Activated naive CD8-positive, alpha-beta T cell treated with anti-CD3 and anti-CD28 coated beads, Interleukin-2, amount 10 ng/mL, durations not matched to agents 7 days and 5 days (primary cell): ENCODE measurements at regions not wholly inside any gene's neighbourhood (a gene's known extent, or its start where the extent isn't known, plus 50 kb on each side); places are given as distances from the start of the nearest gene placed in this dataset.

ENCODE experiments used
- ATAC-seq: fragments of 150-1000 bp; cut with Tn5 transposase; one replicate; pipeline ENCODE4 v1.10.0; 2021; ENCODE audit warnings: low read depth, moderate library complexity
- POLR2A ChIA-PET: fragments of 350-600 bp; sonication (Branson Sonifier 250); formaldehyde crosslinking; loops from one replicate; lab custom pipeline; 2021; ENCODE audit warnings: antibody characterized with exemption; lab: Charles Lee
- DNase-seq: peaks from one replicate; pipeline ENCODE4 v3.0.0; 2021
- H3K27ac Mint-ChIP-seq: one replicate; pipeline ENCODE4 v1.8.0; 2022; ENCODE audit warnings: mild to moderate bottlenecking, mixed read lengths
- H3K27me3 Mint-ChIP-seq: one replicate; pipeline ENCODE4 v1.8.0; 2022; ENCODE audit warnings: mild to moderate bottlenecking, moderate library complexity, mixed read lengths
- H3K36me3 Mint-ChIP-seq: one replicate; pipeline ENCODE4 v1.8.0; 2021; ENCODE audit warnings: mild to moderate bottlenecking, mixed read lengths
- H3K4me1 Mint-ChIP-seq: one replicate; pipeline ENCODE4 v1.8.0; 2021; ENCODE audit warnings: mixed read lengths
- H3K4me3 Mint-ChIP-seq: one replicate; pipeline ENCODE4 v1.8.0; 2022; ENCODE audit warnings: mild to moderate bottlenecking, moderate library complexity, mixed read lengths
- H3K9me3 Mint-ChIP-seq: one replicate; pipeline ENCODE4 v1.8.0; 2021; ENCODE audit warnings: mixed read lengths

DNA sequence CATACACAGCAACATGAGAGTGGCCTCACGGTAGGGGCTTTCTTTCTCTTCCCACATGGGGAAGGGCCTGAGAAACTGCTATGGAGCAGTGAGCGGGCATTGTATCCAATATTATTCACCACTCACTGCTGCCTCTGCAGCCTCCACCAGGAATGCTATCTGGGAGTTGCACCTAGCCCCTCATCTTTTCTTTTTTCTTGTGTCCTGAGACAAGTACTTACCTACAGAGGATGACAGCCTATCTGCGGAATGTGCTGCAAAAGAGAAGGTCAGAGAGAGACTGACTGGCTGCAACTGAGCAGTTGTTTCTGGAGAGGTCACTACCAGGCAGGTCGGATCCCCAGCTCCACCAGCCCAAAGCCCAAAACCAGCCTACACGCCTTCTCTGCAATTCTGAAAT, 52.1 kb upstream of the HTATIP2 start:
- POLR2A ChIA-PET, result no interaction called here
- H3K27ac Mint-ChIP-seq, result no peak overlapping the region
- peaks cover 4% of the 10 kb centered on the region for H3K27me3 Mint-ChIP-seq
- DNase-seq (no peak), ATAC-seq (no peak)
- no peaks in the 10 kb centered on the region for H3K4me1 Mint-ChIP-seq
- H3K9me3 Mint-ChIP-seq, result no peaks in the 10 kb centered on the region
- H3K36me3 Mint-ChIP-seq, result no peaks in the 10 kb centered on the region
- H3K4me3 Mint-ChIP-seq, result no peak overlapping the region

DNA sequence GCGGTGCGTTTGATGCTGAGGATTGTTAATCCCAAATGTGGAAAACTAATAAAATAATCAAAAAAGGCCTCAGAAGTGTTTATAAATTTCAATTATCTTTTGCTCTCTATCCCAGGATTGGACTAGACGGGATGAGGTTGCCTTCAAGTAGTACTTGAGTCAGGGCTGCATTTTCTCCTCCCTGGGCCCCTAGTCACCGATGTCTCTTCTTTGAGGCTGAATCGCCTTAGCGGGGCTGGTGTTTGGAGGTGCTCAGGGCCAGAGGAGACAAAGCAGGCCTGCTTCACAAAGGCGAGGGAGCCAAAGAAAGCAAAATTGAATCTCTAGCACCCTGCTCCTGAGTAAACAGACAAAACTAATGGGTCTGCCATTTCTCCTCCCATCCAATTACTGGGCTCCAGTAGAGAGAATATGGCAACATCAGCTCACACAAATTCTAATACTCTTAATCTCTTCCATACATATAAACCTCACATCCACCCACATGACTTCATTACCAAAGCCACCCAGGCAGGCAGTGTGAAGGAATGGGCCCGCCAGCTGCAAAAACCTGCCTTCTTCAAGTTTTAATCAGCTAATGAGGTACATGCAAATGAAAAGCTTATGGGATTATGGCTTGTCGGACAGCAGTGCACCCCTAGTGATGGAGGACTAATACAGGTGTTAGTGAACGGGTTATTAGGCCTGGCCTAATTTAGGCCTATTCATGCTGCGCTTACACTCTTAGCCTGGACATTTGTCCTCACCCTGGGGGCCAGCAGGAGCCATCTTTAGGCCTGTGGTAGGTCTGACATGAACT, 52.7 kb upstream of the HTATIP2 start:
- DNase-seq, result no peak
- Mint-ChIP-seq H3K36me3 (no peaks in the 10 kb centered on the region), H3K4me1 (no peaks in the 10 kb centered on the region), H3K9me3 (no peaks in the 10 kb centered on the region), H3K4me3 (no peak overlapping the region), H3K27ac (no peak overlapping the region), H3K27me3 (peaks cover 6% of the 10 kb centered on the region)
- no peak for ATAC-seq
- POLR2A ChIA-PET, result no interaction called here

DNA sequence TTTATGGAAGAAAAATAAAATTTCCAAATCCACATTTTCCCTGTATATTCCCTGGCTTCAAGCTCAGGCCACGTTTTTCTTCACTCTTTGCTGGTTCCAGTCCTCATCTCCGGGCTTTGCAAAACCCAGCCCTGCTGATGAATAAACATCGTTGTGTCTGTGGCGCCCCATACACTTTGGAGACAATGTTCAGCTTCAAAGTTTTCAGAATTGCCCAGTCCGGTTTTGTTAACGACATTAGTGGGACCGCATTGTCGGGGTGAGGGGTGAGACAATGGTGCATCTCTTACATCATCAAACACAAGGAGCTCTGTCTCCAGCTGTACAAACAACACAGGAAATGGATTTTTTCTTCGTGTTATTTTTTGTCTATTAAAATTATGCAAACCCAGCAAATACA, 53.4 kb upstream of the HTATIP2 start:
- POLR2A ChIA-PET, result no interaction called here
- ATAC-seq (no peak), DNase-seq (no peak)
- no peaks in the 10 kb centered on the region for H3K36me3 Mint-ChIP-seq
- no peaks in the 10 kb centered on the region for H3K4me1 Mint-ChIP-seq
- no peak overlapping the region for H3K27ac Mint-ChIP-seq
- peaks cover 6% of the 10 kb centered on the region for H3K27me3 Mint-ChIP-seq
- H3K9me3 Mint-ChIP-seq, result no peaks in the 10 kb centered on the region
- H3K4me3 Mint-ChIP-seq, result no peak overlapping the region

DNA sequence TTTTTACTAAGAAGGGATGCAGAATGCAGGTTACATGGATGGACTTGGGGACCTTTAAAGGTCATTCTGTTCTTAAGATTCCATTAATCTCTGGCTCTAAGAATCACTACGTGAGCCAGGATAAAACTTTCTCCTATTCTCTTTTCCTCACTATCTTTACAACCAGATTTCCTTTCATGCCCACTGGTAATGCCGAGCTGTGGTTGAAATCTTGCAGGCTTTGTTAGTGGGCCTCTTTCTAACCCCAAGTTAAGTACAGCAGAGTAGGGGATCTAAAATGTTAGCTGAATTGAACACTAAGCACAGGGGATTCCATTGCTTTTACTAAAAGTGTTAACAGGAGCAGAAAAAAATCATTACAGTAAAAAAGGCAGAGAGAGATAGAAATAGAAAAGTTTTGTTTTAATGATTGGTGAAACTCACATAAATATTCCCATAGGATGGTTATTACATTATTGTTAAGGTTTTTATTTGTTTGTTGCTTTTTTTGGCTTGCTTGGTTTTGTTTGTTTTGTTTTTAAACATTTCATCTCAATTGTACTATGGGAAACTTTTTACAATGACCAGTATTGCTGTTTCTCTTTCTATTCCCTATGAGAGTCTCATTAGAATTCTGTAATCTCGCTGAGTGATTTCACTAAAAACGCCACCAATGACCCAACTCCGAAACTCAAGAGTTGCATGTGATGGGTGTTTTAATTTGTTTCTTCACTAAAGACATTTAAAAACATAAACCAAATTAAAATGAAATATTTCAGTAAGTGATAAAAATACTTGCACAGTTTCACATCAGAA, 54.1 kb upstream of the HTATIP2 start:
- POLR2A ChIA-PET, result no interaction called here
- H3K27me3 Mint-ChIP-seq, result peaks cover 10% of the 10 kb centered on the region
- no peak overlapping the region for H3K27ac Mint-ChIP-seq
- ATAC-seq (no peak), DNase-seq (no peak)
- no peaks in the 10 kb centered on the region for H3K4me1 Mint-ChIP-seq
- no peaks in the 10 kb centered on the region for H3K36me3 Mint-ChIP-seq
- no peaks in the 10 kb centered on the region for H3K9me3 Mint-ChIP-seq
- no peak overlapping the region for H3K4me3 Mint-ChIP-seq

DNA sequence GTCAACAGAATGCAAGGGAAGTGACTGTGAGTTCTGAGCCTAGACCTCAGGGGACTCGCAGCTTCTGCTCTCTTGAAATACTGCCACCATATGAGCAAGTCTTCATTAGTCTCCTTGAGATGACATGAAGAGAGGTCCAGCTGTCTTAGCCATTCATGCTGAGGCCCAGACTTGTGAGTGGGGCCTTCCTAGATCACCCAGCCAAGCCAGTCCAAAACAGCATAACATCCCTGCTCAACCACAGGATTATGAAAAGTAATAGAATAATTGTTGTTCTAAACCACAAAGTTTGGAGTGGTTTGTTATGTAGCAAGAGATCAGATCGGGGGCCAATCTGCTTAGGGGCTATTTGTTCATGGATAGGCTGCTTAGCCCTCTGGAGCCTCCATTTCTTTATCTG, 54.9 kb upstream of the HTATIP2 start:
- Mint-ChIP-seq H3K27me3 (peaks cover 13% of the 10 kb centered on the region), H3K27ac (no peak overlapping the region), H3K4me1 (no peaks in the 10 kb centered on the region), H3K36me3 (no peaks in the 10 kb centered on the region), H3K4me3 (no peak overlapping the region), H3K9me3 (no peaks in the 10 kb centered on the region)
- DNase-seq (no peak), ATAC-seq (no peak)
- POLR2A ChIA-PET, result interaction anchor here (0.6 kb wide), 1 partner anchor 190 kb away, joined by 3 read pairs; no protein-coding TSS in a partner anchor

DNA sequence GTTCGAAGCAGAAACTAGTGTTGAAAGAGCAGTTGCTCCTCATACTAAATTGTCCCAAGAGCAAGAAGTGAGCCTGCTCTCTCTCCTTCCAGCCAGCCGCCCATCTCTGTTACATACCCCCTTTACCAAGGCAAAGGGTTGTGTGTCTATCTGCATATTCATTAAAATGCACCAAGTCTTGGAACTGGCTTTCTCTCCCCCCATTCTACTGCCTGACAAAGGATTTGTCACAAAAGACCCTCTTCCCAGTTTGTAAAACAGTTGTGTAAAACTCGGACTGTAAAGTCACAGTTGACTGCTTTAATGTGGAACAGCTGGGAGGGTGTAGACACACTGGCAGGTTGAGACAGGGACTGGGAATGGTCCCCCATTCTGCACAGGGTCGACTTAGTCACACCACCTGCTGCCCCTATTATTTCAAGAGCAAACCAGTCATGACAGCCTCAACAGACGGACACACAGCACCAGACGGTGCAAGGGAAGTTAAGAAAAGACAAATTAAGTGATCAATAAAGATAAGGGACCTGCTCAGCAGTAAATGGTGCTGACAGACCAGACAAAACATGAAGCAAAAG, 60.0 kb upstream of the HTATIP2 start:
- ATAC-seq (no peak), DNase-seq (no peak)
- POLR2A ChIA-PET, result no interaction called here
- H3K9me3 Mint-ChIP-seq, result no peaks in the 10 kb centered on the region
- no peak overlapping the region for H3K27ac Mint-ChIP-seq
- no peak overlapping the region for H3K4me3 Mint-ChIP-seq
- no peaks in the 10 kb centered on the region for H3K4me1 Mint-ChIP-seq
- peaks cover 23% of the 10 kb centered on the region for H3K27me3 Mint-ChIP-seq
- no peaks in the 10 kb centered on the region for H3K36me3 Mint-ChIP-seq

DNA sequence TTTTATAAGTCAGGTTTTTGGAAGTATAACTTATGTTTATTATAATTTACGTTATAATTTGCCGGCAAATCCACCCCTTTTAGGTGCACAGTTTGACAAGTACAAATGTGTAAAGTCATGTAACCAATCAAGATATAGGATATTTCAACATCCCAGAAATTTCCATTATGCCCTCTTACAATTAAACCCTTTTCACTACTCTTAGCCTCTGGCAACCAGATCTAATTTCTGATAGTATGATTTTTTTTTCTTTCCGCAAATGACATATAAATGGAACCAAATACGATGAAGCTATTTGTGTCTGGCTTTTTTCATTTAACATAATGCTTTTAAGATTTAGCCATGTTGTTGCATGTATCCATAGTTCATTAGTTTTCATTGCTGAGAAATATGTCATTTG, 69.5 kb upstream of the HTATIP2 start:
- Mint-ChIP-seq H3K9me3 (no peaks in the 10 kb centered on the region), H3K36me3 (no peaks in the 10 kb centered on the region), H3K27me3 (peaks cover 14% of the 10 kb centered on the region), H3K27ac (no peak overlapping the region), H3K4me1 (no peaks in the 10 kb centered on the region), H3K4me3 (no peak overlapping the region)
- DNase-seq (no peak), ATAC-seq (no peak)
- POLR2A ChIA-PET, result no interaction called here

DNA sequence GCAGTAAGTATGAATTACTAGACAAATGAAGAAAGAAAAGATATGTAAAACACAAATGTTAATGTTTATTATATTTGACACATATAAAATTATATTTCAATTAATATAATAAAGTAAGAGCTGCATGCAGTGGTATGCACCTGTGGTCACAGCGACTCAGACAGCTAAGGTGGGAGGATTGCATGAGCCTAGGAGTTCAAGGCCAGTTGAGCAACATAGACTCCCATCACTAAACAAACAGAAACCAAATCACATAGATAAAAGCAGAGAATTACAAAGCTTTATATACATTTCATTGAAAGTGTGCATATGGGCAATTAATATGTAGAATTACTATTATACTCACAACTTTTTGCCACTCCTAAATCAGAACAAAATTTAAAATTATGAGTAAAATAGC, 70.0 kb upstream of the HTATIP2 start:
- Mint-ChIP-seq H3K27me3 (peaks cover 12% of the 10 kb centered on the region), H3K36me3 (no peaks in the 10 kb centered on the region), H3K4me3 (no peak overlapping the region), H3K27ac (no peak overlapping the region), H3K9me3 (no peaks in the 10 kb centered on the region), H3K4me1 (no peaks in the 10 kb centered on the region)
- ATAC-seq (no peak), DNase-seq (no peak)
- POLR2A ChIA-PET, result no interaction called here

DNA sequence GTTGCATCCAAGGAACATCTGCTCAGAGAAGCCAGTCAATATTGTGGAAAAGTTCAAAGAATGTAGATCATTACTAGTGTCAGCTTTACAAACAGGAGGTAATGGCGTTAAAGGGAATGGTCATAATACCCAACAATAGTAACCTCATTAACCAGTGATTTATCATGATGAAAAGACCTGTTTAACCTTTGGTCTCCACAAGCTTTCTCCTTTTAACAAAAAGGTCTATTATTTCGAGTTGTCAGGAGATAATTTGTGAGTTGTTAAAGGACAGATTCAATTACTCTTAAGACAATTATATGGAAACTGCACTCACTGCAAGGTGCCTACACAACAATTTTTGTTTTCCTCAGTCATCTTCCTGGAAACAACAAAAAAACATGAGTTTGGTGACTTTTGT, 73.8 kb upstream of the HTATIP2 start:
- POLR2A ChIA-PET, result no interaction called here

DNA sequence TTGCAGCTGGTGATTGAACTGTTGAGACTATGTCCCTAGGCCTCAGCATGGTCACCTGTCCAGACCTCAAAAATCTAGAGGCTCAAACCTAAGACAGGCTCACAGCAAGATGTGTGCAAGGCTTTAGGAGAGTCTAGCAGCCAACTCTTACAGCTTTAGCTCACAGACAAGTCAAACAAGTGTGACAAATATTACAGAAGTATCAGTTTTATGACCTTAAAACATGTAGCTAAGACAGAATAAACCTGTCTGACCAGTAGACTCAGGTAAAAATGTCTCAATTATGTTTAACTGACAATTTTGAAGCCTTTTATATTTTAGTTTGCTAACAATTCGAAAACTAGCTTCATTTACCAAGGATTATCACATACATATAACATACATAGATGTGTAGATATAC, 80.0 kb upstream of the HTATIP2 start:
- no peak for DNase-seq

More for the DNA sequence above, 73.8 kb upstream of the HTATIP2 start:
- DNase-seq, result no peak
- Mint-ChIP-seq H3K36me3 (no peaks in the 10 kb centered on the region), H3K27me3 (peaks cover 4% of the 10 kb centered on the region), H3K4me3 (no peak overlapping the region), H3K27ac (no peak overlapping the region), H3K4me1 (no peaks in the 10 kb centered on the region), H3K9me3 (no peaks in the 10 kb centered on the region)
- no peak for ATAC-seq

DNA sequence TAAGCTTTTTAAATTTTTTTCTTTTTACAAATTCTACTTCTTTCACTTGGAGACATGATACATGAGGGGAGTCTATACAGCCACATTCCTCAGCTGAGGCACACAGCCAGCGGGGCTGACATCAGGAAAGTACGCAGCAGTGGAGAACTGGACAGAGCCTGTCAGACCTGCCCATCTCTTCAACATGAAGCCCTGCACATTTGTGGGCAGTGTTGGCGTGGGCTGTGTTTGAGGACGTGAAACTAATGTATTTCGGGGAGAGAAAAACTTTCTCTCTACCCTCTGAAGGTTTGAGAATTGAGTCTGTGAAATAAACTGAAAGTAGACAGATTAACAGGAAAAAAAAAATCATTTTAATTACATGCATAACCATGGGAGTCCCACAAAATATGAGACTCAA, 84.8 kb upstream of the HTATIP2 start:
- POLR2A ChIA-PET, result no interaction called here
- ATAC-seq (no peak), DNase-seq (no peak)
- H3K9me3 Mint-ChIP-seq, result no peaks in the 10 kb centered on the region
- peaks cover 10% of the 10 kb centered on the region for H3K4me1 Mint-ChIP-seq
- peaks cover 17% of the 10 kb centered on the region for H3K27me3 Mint-ChIP-seq
- H3K27ac Mint-ChIP-seq, result peak overlapping the region; percentile 24
- peak overlapping the region; percentile 33 for H3K4me3 Mint-ChIP-seq
- no peaks in the 10 kb centered on the region for H3K36me3 Mint-ChIP-seq

More for the DNA sequence above, 80.0 kb upstream of the HTATIP2 start:
- H3K4me3 Mint-ChIP-seq, result no peak overlapping the region
- peaks cover 17% of the 10 kb centered on the region for H3K27me3 Mint-ChIP-seq
- ATAC-seq, result no peak
- H3K9me3 Mint-ChIP-seq, result no peaks in the 10 kb centered on the region
- POLR2A ChIA-PET, result no interaction called here
- H3K36me3 Mint-ChIP-seq, result no peaks in the 10 kb centered on the region
- no peak overlapping the region for H3K27ac Mint-ChIP-seq
- H3K4me1 Mint-ChIP-seq, result peaks cover 7% of the 10 kb centered on the region

DNA sequence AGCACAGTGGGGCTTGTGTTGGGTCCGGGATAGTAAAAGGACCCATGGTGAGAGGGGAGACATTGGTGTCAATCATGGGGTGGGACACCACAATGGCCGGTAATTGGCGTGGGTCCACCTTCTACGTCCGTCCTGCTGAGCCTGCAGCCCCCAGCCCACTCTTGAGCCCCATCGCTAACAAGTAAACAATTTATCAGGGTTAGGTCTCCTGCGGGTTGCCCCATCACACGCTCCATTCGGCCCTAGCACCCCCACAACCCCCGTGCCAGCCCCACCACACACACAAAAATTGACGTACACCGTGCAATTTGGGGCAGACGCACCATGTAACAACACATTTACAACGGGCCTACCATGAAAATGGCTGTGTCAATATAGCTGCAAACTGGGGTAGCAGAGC, 86.5 kb upstream of the HTATIP2 start:
- no peak overlapping the region for H3K4me3 Mint-ChIP-seq

DNA sequence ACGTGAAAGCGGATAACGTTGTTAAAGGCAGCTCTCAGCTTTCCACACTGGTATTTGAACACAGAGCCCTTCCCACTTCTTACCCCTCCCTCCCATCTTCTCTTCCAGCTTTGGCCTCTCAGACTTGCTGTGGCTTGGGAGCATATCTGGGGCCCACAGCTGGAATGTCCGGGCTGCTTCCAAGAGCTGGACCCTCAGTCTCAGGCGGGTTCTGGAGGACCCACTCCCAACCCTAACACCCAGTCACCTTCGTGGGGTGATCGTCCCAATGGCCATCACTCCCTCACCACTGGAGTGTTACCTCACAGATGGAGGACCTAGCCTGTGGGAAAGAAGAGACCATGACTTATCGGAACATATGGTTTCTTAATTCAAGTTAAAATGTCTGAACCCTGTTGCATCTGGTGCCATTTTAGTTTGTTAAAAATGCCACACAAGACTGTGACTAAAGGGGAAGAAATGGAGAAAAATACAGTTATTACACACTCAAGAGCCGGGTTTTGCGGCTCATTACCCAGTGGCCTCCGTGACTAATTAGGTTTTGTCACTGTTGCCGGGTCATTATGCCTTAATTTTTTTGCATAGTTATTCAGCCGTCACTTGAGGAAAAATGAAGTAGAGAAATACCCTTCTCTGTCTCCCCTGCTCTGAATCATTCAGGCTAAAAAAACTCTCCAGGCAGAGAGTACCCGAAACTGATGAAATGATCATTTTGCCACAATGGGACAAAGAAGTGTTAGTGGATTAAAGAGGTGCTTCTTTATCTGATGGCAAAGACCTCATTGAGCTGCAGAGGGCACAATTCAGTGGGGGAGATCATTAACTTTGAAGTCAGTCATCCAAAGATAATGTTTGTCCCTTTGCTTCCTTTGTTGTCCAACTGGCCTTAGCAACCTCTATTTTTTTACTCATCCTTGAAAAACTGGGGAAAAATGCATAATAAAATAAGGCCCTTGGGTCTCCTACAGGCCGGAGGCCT, 87.2 kb upstream of the HTATIP2 start:
- Mint-ChIP-seq H3K27me3 (peaks cover 19% of the 10 kb centered on the region), H3K4me3 (no peak overlapping the region), H3K36me3 (no peaks in the 10 kb centered on the region), H3K27ac (no peak overlapping the region), H3K4me1 (peaks cover 10% of the 10 kb centered on the region), H3K9me3 (no peaks in the 10 kb centered on the region)
- DNase-seq (no peak), ATAC-seq (no peak)
- POLR2A ChIA-PET, result no interaction called here

More for the DNA sequence above, 86.5 kb upstream of the HTATIP2 start:
- Mint-ChIP-seq H3K9me3 (no peaks in the 10 kb centered on the region), H3K4me1 (peaks cover 10% of the 10 kb centered on the region), H3K27me3 (peaks cover 19% of the 10 kb centered on the region), H3K36me3 (no peaks in the 10 kb centered on the region), H3K27ac (no peak overlapping the region)
- DNase-seq, result no peak
- ATAC-seq, result no peak
- POLR2A ChIA-PET, result no interaction called here
